ENCODE measurements at regions not wholly inside any gene's neighbourhood (a gene's known extent, or its start where the extent isn't known, plus 50 kb on each side); places are given as distances from the start of the nearest gene placed in this dataset.

DNA sequence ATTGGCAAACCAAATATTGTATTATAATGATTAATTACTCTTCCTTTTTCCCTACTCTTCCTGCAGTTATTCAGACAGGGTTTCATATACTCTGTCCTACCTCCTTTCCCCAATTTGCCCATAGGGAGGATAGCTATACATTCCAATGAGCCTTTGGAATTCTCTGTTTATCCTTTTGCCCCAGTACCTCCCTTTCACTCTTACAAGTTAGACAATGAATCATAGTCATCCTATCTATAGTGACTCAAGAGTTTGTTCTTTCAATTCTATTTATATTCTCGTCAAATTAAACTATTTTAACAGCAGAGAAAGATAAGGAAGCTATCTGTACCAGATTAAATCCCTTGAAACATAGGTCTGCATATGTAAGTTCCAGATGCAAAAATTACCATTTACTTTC lies 437.5 kb downstream of the NR4A2 start:
- TF ChIP-seq, protein P1, sequence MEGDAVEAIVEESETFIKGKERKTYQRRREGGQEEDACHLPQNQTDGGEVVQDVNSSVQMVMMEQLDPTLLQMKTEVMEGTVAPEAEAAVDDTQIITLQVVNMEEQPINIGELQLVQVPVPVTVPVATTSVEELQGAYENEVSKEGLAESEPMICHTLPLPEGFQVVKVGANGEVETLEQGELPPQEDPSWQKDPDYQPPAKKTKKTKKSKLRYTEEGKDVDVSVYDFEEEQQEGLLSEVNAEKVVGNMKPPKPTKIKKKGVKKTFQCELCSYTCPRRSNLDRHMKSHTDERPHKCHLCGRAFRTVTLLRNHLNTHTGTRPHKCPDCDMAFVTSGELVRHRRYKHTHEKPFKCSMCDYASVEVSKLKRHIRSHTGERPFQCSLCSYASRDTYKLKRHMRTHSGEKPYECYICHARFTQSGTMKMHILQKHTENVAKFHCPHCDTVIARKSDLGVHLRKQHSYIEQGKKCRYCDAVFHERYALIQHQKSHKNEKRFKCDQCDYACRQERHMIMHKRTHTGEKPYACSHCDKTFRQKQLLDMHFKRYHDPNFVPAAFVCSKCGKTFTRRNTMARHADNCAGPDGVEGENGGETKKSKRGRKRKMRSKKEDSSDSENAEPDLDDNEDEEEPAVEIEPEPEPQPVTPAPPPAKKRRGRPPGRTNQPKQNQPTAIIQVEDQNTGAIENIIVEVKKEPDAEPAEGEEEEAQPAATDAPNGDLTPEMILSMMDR (IDR thresholded peaks at IDR 0.05) = no peak
- TF ChIP-seq POLR2A (IDR thresholded peaks at IDR 0.05) = no peak
